Endothelial cell of umbilical vein (primary cell): ENCODE measurements at regions not wholly inside any gene's neighbourhood (a gene's known extent, or its start where the extent isn't known, plus 50 kb on each side); places are given as distances from the start of the nearest gene placed in this dataset.

ENCODE experiments used
- CTCF ChIP-seq, 2 donors: IDR thresholded peaks; 1 replicate in 1 of 2; 2 replicates in 1 of 2; pipeline ENCODE4 v1.5.1; 2011; ENCODE audit warnings: low read length in 2 of 2, mild to moderate bottlenecking in 2 of 2, moderate library complexity in 2 of 2, control low read depth in 1 of 2, inconsistent platforms in 1 of 2, low read depth in 1 of 2; ENCODE audit not compliant: insufficient read depth in 1 of 2; ENCODE audit errors: extremely low read depth in 1 of 2
- EZH2 ChIP-seq: IDR thresholded peaks from 2 replicates; pipeline ENCODE4 v1.6.1; 2012; ENCODE audit warnings: borderline replicate concordance, low read depth, mild to moderate bottlenecking, moderate library complexity, low read length, inconsistent platforms; ENCODE audit not compliant: severe bottlenecking
- POLR2A ChIP-seq: IDR thresholded peaks from 2 replicates; pipeline ENCODE4 v1.6.1; 2012; ENCODE audit warnings: low read depth, mild to moderate bottlenecking, control low read depth, low read length
- POLR2AphosphoS5 ChIP-seq: IDR thresholded peaks from 2 replicates; pipeline ENCODE4 v1.6.1; 2012; ENCODE audit warnings: low read depth, mild to moderate bottlenecking, control low read depth, low read length, moderate library complexity; ENCODE audit not compliant: insufficient read depth

GRCh38 chr4:178789279-178789678, 1347.0 kb upstream of the AGA start:
- TF ChIP-seq POLR2A = no peak
- no peak for TF ChIP-seq CTCF (IDR thresholded peaks at IDR 0.05; ENCODE audit: extremely low read depth in 1 of 2, insufficient read depth in 1 of 2, low read depth in 1 of 2, low read length in 2 of 2)
- TF ChIP-seq POLR2AphosphoS5 = no peak
- TF ChIP-seq EZH2 = no peak
